ENCODE measurements at regions not wholly inside any gene's neighbourhood (a gene's known extent, or its start where the extent isn't known, plus 50 kb on each side); places are given as distances from the start of the nearest gene placed in this dataset.

DNA sequence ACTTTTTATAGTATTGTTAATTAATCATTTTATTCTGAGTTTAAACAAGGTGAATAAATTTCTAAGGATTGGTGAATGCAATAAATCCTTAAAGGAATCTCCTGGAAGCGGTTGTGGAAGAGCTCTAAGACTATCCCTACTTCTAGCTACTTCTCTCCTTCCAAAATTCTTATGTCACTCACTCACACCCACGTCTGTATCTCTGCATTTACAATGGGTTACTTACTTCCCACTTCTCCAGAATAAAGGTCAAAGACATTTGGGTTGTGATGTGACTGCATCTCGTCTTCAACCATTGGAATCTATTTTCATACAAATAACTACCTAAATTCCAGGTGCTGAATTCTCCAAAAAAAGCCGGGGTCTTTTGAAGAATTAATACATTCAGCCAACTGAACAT is 234.2 kb upstream of the MDFIC2 start:
- POLR2A ChIA-PET, result no interaction called here
- no peaks in the 10 kb centered on the region for H3K27me3 Mint-ChIP-seq (ENCODE audit: low read depth)

DNA sequence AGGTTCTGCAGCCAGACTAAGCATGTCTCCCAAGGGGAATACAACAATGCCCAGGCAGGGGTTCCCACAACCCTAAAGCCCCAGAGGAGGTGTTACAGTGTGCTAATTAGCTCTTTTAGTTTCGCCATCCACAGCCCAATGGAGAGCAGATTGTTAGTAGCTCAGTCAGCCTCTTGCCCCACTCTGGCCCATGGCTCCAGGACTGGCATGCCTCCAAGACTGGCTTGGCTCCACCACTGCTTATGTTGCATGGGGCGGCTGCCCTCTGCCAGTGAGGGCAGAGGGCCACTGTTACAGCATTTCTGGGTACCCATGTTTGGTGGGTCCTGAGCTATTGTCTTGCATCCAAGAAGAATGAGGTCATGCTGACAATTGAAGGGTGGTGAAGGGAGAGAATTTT is 231.1 kb upstream of the MDFIC2 start:
- ATAC-seq (no peak), DNase-seq (ENCODE audit: low spot score) (no peak)
- Mint-ChIP-seq H3K9me3 (peaks cover 21% of the 10 kb centered on the region), H3K4me3 (no peak overlapping the region), H3K27ac (no peak overlapping the region), H3K4me1 (peaks cover 15% of the 10 kb centered on the region), H3K27me3 (ENCODE audit: low read depth) (no peaks in the 10 kb centered on the region), H3K36me3 (peaks cover 7% of the 10 kb centered on the region)
- POLR2A ChIA-PET, result no interaction called here
- CTCF ChIA-PET, result no interaction called here
- TF ChIP-seq ELF4 (CRISPR knock-in tag; IDR thresholded peaks at IDR 0.05; ENCODE audit: low read depth) (no peak), MXD4 (CRISPR knock-in tag; IDR thresholded peaks at IDR 0.05; ENCODE audit: borderline replicate concordance) (no peak), TEAD4 (CRISPR knock-in tag; IDR thresholded peaks at IDR 0.05) (no peak), ZNF396 (CRISPR knock-in tag; IDR thresholded peaks at IDR 0.05; ENCODE audit: borderline replicate concordance) (no peak), PRRX2 (CRISPR knock-in tag; IDR thresholded peaks at IDR 0.05) (no peak), GABPB1 (CRISPR knock-in tag; IDR thresholded peaks at IDR 0.05) (no peak), ATF1 (CRISPR knock-in tag; IDR thresholded peaks at IDR 0.05) (no peak), EMX1 (CRISPR knock-in tag; IDR thresholded peaks at IDR 0.05) (no peak), ZNF263 (CRISPR knock-in tag; IDR thresholded peaks at IDR 0.05; ENCODE audit: low read depth) (no peak)
- TF ChIP-seq, protein P1, sequence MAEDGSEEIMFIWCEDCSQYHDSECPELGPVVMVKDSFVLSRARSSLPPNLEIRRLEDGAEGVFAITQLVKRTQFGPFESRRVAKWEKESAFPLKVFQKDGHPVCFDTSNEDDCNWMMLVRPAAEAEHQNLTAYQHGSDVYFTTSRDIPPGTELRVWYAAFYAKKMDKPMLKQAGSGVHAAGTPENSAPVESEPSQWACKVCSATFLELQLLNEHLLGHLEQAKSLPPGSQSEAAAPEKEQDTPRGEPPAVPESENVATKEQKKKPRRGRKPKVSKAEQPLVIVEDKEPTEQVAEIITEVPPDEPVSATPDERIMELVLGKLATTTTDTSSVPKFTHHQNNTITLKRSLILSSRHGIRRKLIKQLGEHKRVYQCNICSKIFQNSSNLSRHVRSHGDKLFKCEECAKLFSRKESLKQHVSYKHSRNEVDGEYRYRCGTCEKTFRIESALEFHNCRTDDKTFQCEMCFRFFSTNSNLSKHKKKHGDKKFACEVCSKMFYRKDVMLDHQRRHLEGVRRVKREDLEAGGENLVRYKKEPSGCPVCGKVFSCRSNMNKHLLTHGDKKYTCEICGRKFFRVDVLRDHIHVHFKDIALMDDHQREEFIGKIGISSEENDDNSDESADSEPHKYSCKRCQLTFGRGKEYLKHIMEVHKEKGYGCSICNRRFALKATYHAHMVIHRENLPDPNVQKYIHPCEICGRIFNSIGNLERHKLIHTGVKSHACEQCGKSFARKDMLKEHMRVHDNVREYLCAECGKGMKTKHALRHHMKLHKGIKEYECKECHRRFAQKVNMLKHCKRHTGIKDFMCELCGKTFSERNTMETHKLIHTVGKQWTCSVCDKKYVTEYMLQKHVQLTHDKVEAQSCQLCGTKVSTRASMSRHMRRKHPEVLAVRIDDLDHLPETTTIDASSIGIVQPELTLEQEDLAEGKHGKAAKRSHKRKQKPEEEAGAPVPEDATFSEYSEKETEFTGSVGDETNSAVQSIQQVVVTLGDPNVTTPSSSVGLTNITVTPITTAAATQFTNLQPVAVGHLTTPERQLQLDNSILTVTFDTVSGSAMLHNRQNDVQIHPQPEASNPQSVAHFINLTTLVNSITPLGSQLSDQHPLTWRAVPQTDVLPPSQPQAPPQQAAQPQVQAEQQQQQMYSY (CRISPR knock-in tag; IDR thresholded peaks at IDR 0.05), result no peak
- TF ChIP-seq, protein P2, sequence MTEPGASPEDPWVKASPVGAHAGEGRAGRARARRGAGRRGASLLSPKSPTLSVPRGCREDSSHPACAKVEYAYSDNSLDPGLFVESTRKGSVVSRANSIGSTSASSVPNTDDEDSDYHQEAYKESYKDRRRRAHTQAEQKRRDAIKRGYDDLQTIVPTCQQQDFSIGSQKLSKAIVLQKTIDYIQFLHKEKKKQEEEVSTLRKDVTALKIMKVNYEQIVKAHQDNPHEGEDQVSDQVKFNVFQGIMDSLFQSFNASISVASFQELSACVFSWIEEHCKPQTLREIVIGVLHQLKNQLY (CRISPR knock-in tag; IDR thresholded peaks at IDR 0.05), result no peak
- TF ChIP-seq, protein P3, sequence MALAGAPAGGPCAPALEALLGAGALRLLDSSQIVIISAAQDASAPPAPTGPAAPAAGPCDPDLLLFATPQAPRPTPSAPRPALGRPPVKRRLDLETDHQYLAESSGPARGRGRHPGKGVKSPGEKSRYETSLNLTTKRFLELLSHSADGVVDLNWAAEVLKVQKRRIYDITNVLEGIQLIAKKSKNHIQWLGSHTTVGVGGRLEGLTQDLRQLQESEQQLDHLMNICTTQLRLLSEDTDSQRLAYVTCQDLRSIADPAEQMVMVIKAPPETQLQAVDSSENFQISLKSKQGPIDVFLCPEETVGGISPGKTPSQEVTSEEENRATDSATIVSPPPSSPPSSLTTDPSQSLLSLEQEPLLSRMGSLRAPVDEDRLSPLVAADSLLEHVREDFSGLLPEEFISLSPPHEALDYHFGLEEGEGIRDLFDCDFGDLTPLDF (CRISPR knock-in tag; IDR thresholded peaks at IDR 0.05), result no peak
- TF ChIP-seq, protein P4, sequence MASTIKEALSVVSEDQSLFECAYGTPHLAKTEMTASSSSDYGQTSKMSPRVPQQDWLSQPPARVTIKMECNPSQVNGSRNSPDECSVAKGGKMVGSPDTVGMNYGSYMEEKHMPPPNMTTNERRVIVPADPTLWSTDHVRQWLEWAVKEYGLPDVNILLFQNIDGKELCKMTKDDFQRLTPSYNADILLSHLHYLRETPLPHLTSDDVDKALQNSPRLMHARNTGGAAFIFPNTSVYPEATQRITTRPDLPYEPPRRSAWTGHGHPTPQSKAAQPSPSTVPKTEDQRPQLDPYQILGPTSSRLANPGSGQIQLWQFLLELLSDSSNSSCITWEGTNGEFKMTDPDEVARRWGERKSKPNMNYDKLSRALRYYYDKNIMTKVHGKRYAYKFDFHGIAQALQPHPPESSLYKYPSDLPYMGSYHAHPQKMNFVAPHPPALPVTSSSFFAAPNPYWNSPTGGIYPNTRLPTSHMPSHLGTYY (CRISPR knock-in tag; IDR thresholded peaks at IDR 0.05), result no peak
- TF ChIP-seq, protein P5, sequence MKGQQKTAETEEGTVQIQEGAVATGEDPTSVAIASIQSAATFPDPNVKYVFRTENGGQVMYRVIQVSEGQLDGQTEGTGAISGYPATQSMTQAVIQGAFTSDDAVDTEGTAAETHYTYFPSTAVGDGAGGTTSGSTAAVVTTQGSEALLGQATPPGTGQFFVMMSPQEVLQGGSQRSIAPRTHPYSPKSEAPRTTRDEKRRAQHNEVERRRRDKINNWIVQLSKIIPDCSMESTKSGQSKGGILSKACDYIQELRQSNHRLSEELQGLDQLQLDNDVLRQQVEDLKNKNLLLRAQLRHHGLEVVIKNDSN (CRISPR knock-in tag; IDR thresholded peaks at IDR 0.05), result no peak

More for the DNA sequence above, 234.2 kb upstream of the MDFIC2 start:
- DNase-seq (ENCODE audit: low spot score), result no peak
- H3K9me3 Mint-ChIP-seq, result peaks cover 30% of the 10 kb centered on the region
- TF ChIP-seq, protein P6, sequence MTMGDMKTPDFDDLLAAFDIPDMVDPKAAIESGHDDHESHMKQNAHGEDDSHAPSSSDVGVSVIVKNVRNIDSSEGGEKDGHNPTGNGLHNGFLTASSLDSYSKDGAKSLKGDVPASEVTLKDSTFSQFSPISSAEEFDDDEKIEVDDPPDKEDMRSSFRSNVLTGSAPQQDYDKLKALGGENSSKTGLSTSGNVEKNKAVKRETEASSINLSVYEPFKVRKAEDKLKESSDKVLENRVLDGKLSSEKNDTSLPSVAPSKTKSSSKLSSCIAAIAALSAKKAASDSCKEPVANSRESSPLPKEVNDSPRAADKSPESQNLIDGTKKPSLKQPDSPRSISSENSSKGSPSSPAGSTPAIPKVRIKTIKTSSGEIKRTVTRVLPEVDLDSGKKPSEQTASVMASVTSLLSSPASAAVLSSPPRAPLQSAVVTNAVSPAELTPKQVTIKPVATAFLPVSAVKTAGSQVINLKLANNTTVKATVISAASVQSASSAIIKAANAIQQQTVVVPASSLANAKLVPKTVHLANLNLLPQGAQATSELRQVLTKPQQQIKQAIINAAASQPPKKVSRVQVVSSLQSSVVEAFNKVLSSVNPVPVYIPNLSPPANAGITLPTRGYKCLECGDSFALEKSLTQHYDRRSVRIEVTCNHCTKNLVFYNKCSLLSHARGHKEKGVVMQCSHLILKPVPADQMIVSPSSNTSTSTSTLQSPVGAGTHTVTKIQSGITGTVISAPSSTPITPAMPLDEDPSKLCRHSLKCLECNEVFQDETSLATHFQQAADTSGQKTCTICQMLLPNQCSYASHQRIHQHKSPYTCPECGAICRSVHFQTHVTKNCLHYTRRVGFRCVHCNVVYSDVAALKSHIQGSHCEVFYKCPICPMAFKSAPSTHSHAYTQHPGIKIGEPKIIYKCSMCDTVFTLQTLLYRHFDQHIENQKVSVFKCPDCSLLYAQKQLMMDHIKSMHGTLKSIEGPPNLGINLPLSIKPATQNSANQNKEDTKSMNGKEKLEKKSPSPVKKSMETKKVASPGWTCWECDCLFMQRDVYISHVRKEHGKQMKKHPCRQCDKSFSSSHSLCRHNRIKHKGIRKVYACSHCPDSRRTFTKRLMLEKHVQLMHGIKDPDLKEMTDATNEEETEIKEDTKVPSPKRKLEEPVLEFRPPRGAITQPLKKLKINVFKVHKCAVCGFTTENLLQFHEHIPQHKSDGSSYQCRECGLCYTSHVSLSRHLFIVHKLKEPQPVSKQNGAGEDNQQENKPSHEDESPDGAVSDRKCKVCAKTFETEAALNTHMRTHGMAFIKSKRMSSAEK (CRISPR knock-in tag; IDR thresholded peaks at IDR 0.05; ENCODE audit: borderline replicate concordance), result no peak
- TF ChIP-seq FOXK1 (CRISPR knock-in tag; IDR thresholded peaks at IDR 0.05), result no peak
- no peak for TF ChIP-seq SP1 (CRISPR knock-in tag; conservative IDR thresholded peaks at IDR 0.05)
- TF ChIP-seq PRRX2 (CRISPR knock-in tag; IDR thresholded peaks at IDR 0.05), result no peak
- TF ChIP-seq, protein P7, sequence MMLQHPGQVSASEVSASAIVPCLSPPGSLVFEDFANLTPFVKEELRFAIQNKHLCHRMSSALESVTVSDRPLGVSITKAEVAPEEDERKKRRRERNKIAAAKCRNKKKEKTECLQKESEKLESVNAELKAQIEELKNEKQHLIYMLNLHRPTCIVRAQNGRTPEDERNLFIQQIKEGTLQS (CRISPR knock-in tag; conservative IDR thresholded peaks at IDR 0.05), result no peak
- TF ChIP-seq OVOL2 (CRISPR knock-in tag; IDR thresholded peaks at IDR 0.05; ENCODE audit: borderline replicate concordance), result no peak
- TF ChIP-seq, protein P5 (CRISPR knock-in tag; IDR thresholded peaks at IDR 0.05), result no peak
- TF ChIP-seq ZNF219 (CRISPR knock-in tag; IDR thresholded peaks at IDR 0.05; ENCODE audit: borderline replicate concordance), result no peak
- TF ChIP-seq TP53 (CRISPR knock-in tag; IDR thresholded peaks at IDR 0.05), result no peak
- TF ChIP-seq NR1H2 (CRISPR knock-in tag; IDR thresholded peaks at IDR 0.05), result no peak
- no peak for TF ChIP-seq ATF1 (CRISPR knock-in tag; IDR thresholded peaks at IDR 0.05)
- no peak for TF ChIP-seq CBFB (CRISPR knock-in tag; IDR thresholded peaks at IDR 0.05; ENCODE audit: low read depth)
- peaks cover 17% of the 10 kb centered on the region for H3K4me1 Mint-ChIP-seq
- CTCF ChIA-PET, result no interaction called here
- peaks cover 24% of the 10 kb centered on the region for H3K36me3 Mint-ChIP-seq
- H3K4me3 Mint-ChIP-seq, result no peak overlapping the region
- no peak for ATAC-seq
- H3K27ac Mint-ChIP-seq, result no peak overlapping the region

All from WTC11 (cell line).